Gastrocnemius medialis (tissue), 4 donors: ENCODE measurements at regions not wholly inside any gene's neighbourhood (a gene's known extent, or its start where the extent isn't known, plus 50 kb on each side); places are given as distances from the start of the nearest gene placed in this dataset.

Experiments used
- CTCF ChIP-seq, 5 experiments: fragments of 450-650 bp in 3 of 5; fragments of 200-600 bp in 2 of 5; sonication (generic) in 2 of 5; IDR thresholded peaks in 4 of 5; conservative IDR thresholded peaks in 1 of 5; 1 replicate in 4 of 5; 2 replicates in 1 of 5; pipeline ENCODE4 v1.5.1; 2016 to 2019; ENCODE audit warnings: antibody characterized with exemption in 5 of 5, mild to moderate bottlenecking in 3 of 5, moderate library complexity in 3 of 5
- POLR2A ChIP-seq, 2 donors: fragments of 450-650 bp; IDR thresholded peaks; one replicate each; pipeline ENCODE4 v1.6.1; 2017; ENCODE audit warnings: antibody characterized with exemption in 2 of 2, mild to moderate bottlenecking in 2 of 2, moderate library complexity in 2 of 2

- no peak for TF ChIP-seq CTCF (IDR thresholded peaks at IDR 0.05 in 4 of 5, conservative IDR thresholded peaks at IDR 0.05 in 1 of 5)
- TF ChIP-seq POLR2A (IDR thresholded peaks at IDR 0.05), result no peak
These were observed 221.3 kb downstream of the PIK3R1 start for GRCh38 chr5:68436686-68437520.
